Left ventricle myocardium inferior (tissue), 1 donor: ENCODE measurements at regions not wholly inside any gene's neighbourhood (a gene's known extent, or its start where the extent isn't known, plus 50 kb on each side); places are given as distances from the start of the nearest gene placed in this dataset.
A peak's percentile ranks its signal among the peaks of the same experiment; 100 is the strongest.

ENCODE experiments used
- DNase-seq: peaks from one replicate; pipeline ENCODE4 v3.0.0-alpha.2; 2020
- H3K27ac ChIP-seq: fragments of 200-600 bp; replicated peaks from 2 replicates; pipeline ENCODE4 v1.8.0; 2021
- H3K27me3 ChIP-seq: fragments of 200-600 bp; 2 replicates; pipeline ENCODE4 v1.8.0; 2021; ENCODE audit warnings: low read depth
- H3K36me3 ChIP-seq: fragments of 200-600 bp; 2 replicates; pipeline ENCODE4 v1.8.0; 2021
- H3K4me1 ChIP-seq: fragments of 200-600 bp; 2 replicates; pipeline ENCODE4 v1.8.0; 2021
- H3K4me3 ChIP-seq: fragments of 200-600 bp; 2 replicates; pipeline ENCODE4 v1.8.0; 2021; ENCODE audit warnings: mild to moderate bottlenecking, moderate library complexity
- H3K9me3 ChIP-seq: fragments of 200-600 bp; replicated peaks from 2 replicates; pipeline ENCODE4 v1.8.0; 2021
- intact Hi-C: fragments of 100-400 bp; cut with micrococcal nuclease; formaldehyde crosslinking; loops from one replicate; pipeline ENCODE4 v1.11.0; 2022
- TF ChIP-seq, protein P1 (sequence below): fragments of 200-600 bp; IDR thresholded peaks from 2 replicates; pipeline ENCODE4 v1.8.0; 2021; ENCODE audit warnings: antibody characterized with exemption, mild to moderate bottlenecking, borderline replicate concordance
- donor health status: DM: no; HTN: yes; CAD: no; lungs with severe emphysema.

- no peaks in the 10 kb centered on the region for H3K9me3 ChIP-seq
- TF ChIP-seq, protein P1, sequence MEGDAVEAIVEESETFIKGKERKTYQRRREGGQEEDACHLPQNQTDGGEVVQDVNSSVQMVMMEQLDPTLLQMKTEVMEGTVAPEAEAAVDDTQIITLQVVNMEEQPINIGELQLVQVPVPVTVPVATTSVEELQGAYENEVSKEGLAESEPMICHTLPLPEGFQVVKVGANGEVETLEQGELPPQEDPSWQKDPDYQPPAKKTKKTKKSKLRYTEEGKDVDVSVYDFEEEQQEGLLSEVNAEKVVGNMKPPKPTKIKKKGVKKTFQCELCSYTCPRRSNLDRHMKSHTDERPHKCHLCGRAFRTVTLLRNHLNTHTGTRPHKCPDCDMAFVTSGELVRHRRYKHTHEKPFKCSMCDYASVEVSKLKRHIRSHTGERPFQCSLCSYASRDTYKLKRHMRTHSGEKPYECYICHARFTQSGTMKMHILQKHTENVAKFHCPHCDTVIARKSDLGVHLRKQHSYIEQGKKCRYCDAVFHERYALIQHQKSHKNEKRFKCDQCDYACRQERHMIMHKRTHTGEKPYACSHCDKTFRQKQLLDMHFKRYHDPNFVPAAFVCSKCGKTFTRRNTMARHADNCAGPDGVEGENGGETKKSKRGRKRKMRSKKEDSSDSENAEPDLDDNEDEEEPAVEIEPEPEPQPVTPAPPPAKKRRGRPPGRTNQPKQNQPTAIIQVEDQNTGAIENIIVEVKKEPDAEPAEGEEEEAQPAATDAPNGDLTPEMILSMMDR, result no peak
- H3K27ac ChIP-seq, result no peak overlapping the region
- no peaks in the 10 kb centered on the region for H3K36me3 ChIP-seq
- H3K4me1 ChIP-seq, result no peaks in the 10 kb centered on the region
- H3K4me3 ChIP-seq, result no peak overlapping the region
- DNase-seq, result no peak
- H3K27me3 ChIP-seq, result no peaks in the 10 kb centered on the region
- intact Hi-C loops, result no loop called here
Measured at GRCh38 chr1:118322331-118322730, 137.3 kb upstream of the SPAG17 start.

GRCh38 chr1:118321840-118322239 is 136.8 kb upstream of the SPAG17 start:
- H3K27me3 ChIP-seq, result no peaks in the 10 kb centered on the region
- no peak overlapping the region for H3K4me3 ChIP-seq
- H3K9me3 ChIP-seq, result no peaks in the 10 kb centered on the region
- no peak for DNase-seq
- TF ChIP-seq, protein P1, result no peak
- no peaks in the 10 kb centered on the region for H3K36me3 ChIP-seq
- intact Hi-C loops, result no loop called here
- no peaks in the 10 kb centered on the region for H3K4me1 ChIP-seq
- no peak overlapping the region for H3K27ac ChIP-seq

DNA sequence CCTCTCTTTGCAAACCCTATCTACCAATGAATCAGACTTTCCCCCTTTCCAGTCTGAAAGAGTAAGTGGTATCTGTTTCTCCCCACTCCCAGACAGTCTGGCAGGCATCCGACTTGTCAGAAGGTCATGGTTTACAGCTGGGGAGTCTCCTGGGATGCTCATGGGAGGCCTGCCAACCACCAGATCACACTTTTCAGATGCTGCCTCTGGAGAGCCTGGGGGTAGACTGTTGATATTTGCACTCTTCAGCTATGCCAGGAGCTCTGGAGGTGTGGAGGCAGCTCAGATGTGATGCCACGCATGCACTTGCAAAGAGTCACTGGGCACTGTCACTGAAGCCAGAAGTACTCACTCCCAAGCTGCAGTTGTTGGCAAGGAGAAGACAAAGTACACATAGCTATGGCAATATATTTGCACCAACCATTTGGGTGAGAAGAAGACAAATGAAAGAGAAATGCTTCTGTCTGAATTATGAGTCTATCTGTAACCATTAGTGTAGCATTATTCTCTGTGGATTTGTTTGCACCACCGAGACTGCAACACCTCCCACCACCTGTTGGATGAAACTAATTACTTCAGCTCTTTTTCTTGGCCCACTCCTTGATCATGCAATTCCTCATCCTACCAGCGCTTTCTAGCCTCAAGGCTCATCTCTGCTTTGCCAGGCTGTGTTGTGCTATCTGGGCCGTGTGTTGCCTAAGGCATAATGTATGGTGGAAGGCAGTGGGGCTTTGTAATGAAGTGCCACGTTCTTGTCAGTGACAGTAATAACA is 133.0 kb upstream of the SPAG17 start:
- Histone ChIP-seq H3K4me1 (no peaks in the 10 kb centered on the region), H3K36me3 (no peaks in the 10 kb centered on the region), H3K27ac (no peak overlapping the region), H3K27me3 (no peaks in the 10 kb centered on the region), H3K9me3 (no peaks in the 10 kb centered on the region), H3K4me3 (no peak overlapping the region)
- no peak for DNase-seq
- intact Hi-C loops, result no loop called here
- TF ChIP-seq, protein P1, result no peak

GRCh38 chr1:118306851-118307250 is 121.8 kb upstream of the SPAG17 start:
- intact Hi-C loops, result no loop called here
- Histone ChIP-seq H3K4me3 (no peak overlapping the region), H3K4me1 (peaks cover 23% of the 10 kb centered on the region), H3K27ac (no peak overlapping the region), H3K9me3 (no peaks in the 10 kb centered on the region), H3K27me3 (no peaks in the 10 kb centered on the region), H3K36me3 (no peaks in the 10 kb centered on the region)
- no peak for DNase-seq
- TF ChIP-seq, protein P1, result no peak

- no peaks in the 10 kb centered on the region for H3K27me3 ChIP-seq
- peaks cover 36% of the 10 kb centered on the region for H3K4me1 ChIP-seq
- no peaks in the 10 kb centered on the region for H3K36me3 ChIP-seq
- no peak overlapping the region for H3K4me3 ChIP-seq
- no peaks in the 10 kb centered on the region for H3K9me3 ChIP-seq
- intact Hi-C loops, result no loop called here
- DNase-seq, result no peak
- H3K27ac ChIP-seq, result no peak overlapping the region
- TF ChIP-seq, protein P1, result peak; percentile 62
Measured at GRCh38 chr1:118304722-118305359, 119.8 kb upstream of the SPAG17 start.
